HL-60 (cell line): ENCODE measurements at regions not wholly inside any gene's neighbourhood (a gene's known extent, or its start where the extent isn't known, plus 50 kb on each side); places are given as distances from the start of the nearest gene placed in this dataset.

Experiments used
- DNase-seq, 2 experiments: peaks; one replicate each; pipeline ENCODE4 v3.0.0-alpha.2; 2010 to 2020; ENCODE audit warnings: low read depth in 1 of 2, low spot score in 1 of 2
- H3K27ac ChIP-seq: fragments of 250-450 bp; sonication (Bioruptor Pico); replicated peaks from 2 replicates; pipeline ENCODE4 v1.5.1; 2020; ENCODE audit warnings: mild to moderate bottlenecking, moderate library complexity
- H3K27me3 ChIP-seq: fragments of 250-450 bp; sonication (Bioruptor Pico); 2 replicates; pipeline ENCODE4 v1.5.1; 2021; ENCODE audit warnings: mild to moderate bottlenecking, moderate library complexity; ENCODE audit not compliant: insufficient read depth, poor library complexity, severe bottlenecking
- H3K4me3 ChIP-seq: replicated peaks from 2 replicates; pipeline ENCODE4 v1.5.1; 2011; ENCODE audit warnings: mild to moderate bottlenecking, control low read depth, low read length; ENCODE audit not compliant: insufficient read depth
- GABPA ChIP-seq: IDR thresholded peaks from 2 replicates; pipeline ENCODE4 v1.6.1; 2012; ENCODE audit warnings: low read depth
- POLR2AphosphoS5 ChIP-seq: IDR thresholded peaks from 2 replicates; pipeline ENCODE4 v1.6.1; 2012; ENCODE audit warnings: low read depth
- SPI1 ChIP-seq: IDR thresholded peaks from 2 replicates; pipeline ENCODE4 v1.6.1; 2012; ENCODE audit warnings: low read depth, mild to moderate bottlenecking, borderline replicate concordance
- TF ChIP-seq, protein P1 (sequence below): IDR thresholded peaks from 2 replicates; pipeline ENCODE4 v1.6.1; 2012; ENCODE audit warnings: low read depth; ENCODE audit not compliant: insufficient replicate concordance
- TF ChIP-seq, protein P2 (sequence below): IDR thresholded peaks from one replicate; pipeline ENCODE4 v1.5.1; 2011; ENCODE audit warnings: low read length, control low read depth, inconsistent platforms; ENCODE audit not compliant: insufficient read depth

DNA sequence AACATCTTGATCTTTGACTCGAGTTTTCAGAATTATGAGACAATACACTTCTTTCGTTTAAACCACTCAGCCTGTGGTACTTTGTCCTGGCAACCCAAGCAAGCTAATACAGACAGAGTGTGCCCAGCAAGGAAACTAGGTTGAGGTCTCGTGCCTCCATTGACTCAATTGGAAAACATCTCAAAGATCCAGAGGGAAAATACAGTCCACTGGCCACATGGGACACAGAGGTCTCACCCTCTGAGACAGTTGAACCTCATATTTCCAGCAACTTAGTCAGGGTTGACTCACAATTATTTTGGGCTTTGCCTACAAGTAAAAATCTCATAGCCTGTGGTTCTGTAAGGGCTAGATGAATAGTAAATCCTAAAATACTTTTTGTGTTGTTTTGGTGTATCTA lies 631.5 kb downstream of the MTRR start:
- DNase-seq: no peak
- TF ChIP-seq, protein P1, sequence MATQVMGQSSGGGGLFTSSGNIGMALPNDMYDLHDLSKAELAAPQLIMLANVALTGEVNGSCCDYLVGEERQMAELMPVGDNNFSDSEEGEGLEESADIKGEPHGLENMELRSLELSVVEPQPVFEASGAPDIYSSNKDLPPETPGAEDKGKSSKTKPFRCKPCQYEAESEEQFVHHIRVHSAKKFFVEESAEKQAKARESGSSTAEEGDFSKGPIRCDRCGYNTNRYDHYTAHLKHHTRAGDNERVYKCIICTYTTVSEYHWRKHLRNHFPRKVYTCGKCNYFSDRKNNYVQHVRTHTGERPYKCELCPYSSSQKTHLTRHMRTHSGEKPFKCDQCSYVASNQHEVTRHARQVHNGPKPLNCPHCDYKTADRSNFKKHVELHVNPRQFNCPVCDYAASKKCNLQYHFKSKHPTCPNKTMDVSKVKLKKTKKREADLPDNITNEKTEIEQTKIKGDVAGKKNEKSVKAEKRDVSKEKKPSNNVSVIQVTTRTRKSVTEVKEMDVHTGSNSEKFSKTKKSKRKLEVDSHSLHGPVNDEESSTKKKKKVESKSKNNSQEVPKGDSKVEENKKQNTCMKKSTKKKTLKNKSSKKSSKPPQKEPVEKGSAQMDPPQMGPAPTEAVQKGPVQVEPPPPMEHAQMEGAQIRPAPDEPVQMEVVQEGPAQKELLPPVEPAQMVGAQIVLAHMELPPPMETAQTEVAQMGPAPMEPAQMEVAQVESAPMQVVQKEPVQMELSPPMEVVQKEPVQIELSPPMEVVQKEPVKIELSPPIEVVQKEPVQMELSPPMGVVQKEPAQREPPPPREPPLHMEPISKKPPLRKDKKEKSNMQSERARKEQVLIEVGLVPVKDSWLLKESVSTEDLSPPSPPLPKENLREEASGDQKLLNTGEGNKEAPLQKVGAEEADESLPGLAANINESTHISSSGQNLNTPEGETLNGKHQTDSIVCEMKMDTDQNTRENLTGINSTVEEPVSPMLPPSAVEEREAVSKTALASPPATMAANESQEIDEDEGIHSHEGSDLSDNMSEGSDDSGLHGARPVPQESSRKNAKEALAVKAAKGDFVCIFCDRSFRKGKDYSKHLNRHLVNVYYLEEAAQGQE: no peak
- no peak for TF ChIP-seq GABPA
- no peak for TF ChIP-seq SPI1
- TF ChIP-seq POLR2AphosphoS5: no peak
- TF ChIP-seq, protein P2, sequence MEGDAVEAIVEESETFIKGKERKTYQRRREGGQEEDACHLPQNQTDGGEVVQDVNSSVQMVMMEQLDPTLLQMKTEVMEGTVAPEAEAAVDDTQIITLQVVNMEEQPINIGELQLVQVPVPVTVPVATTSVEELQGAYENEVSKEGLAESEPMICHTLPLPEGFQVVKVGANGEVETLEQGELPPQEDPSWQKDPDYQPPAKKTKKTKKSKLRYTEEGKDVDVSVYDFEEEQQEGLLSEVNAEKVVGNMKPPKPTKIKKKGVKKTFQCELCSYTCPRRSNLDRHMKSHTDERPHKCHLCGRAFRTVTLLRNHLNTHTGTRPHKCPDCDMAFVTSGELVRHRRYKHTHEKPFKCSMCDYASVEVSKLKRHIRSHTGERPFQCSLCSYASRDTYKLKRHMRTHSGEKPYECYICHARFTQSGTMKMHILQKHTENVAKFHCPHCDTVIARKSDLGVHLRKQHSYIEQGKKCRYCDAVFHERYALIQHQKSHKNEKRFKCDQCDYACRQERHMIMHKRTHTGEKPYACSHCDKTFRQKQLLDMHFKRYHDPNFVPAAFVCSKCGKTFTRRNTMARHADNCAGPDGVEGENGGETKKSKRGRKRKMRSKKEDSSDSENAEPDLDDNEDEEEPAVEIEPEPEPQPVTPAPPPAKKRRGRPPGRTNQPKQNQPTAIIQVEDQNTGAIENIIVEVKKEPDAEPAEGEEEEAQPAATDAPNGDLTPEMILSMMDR: no peak
- no peak overlapping the region for H3K27ac ChIP-seq

DNA sequence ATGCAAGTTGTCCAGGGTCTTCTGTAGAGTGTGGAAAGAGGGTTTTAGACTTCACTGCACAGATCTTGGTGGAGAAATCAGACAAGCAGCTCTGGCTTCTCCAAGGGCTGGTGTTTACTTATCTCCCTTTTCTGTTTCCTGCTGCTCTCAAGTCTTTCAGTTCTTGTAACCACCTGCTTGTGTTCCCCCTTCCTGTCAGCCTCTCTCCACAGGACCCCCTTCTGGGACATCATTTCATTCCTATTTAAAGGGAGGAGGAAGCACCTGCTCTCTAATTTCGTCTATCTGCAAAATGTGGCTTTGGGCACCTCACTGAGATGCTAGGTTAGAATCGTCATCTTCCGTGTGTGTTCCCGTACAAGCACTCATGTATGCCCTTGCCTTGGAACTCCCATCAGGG lies 636.2 kb downstream of the MTRR start:
- Histone ChIP-seq H3K27ac (no peak overlapping the region), H3K27me3 (no peaks in the 10 kb centered on the region), H3K4me3 (no peak overlapping the region)
- TF ChIP-seq SPI1: no peak
- no peak for DNase-seq

More for the DNA sequence above, 631.5 kb downstream of the MTRR start:
- no peak overlapping the region for H3K4me3 ChIP-seq
- H3K27me3 ChIP-seq: no peaks in the 10 kb centered on the region

DNA sequence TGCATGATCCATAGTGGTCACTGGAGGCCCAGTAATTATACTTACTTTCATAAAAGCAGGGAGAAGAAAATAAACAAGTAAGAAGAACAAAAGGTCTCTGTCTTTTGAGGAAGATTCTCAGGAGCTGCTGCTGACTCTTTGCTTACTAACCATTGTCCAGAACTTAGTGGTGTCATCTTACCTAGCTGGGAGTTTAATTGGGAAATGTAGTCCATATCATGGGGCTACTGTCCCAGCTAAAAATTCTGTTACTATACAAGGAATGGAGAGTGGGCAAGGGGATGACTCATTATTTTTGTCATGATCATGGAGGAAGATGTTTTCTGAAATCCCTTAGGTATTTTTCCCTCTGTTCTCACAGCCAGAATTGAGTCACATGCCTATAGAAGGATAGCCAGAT lies 639.3 kb downstream of the MTRR start:
- H3K27me3 ChIP-seq: no peaks in the 10 kb centered on the region
- no peak overlapping the region for H3K27ac ChIP-seq
- no peak overlapping the region for H3K4me3 ChIP-seq
- no peak for DNase-seq
- TF ChIP-seq POLR2AphosphoS5: no peak
- TF ChIP-seq GABPA: no peak
- TF ChIP-seq, protein P2: no peak
- TF ChIP-seq, protein P1: no peak
- TF ChIP-seq SPI1: no peak

DNA sequence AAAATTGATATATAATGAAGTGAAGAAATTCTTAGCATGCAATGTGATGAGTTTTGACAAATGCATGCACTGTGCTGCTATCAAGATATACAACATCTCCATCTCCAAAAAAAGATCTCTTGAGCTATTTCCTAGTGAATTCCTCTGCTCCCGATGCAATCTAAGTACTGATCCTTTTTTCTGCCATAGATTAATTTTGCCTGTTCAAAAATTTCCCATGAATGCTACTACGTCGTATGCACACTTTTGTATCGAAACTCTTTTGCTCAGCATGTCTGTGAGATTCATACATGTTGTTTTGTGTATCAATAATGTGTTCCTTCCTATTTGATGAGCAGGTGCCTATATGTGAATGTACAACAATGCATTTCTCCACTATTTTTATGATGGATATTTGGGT lies 647.4 kb downstream of the MTRR start:
- TF ChIP-seq GABPA (no peak), SPI1 (no peak), POLR2AphosphoS5 (no peak)
- TF ChIP-seq, protein P2: no peak
- TF ChIP-seq, protein P1: no peak
- Histone ChIP-seq H3K4me3 (no peak overlapping the region), H3K27ac (no peak overlapping the region), H3K27me3 (no peaks in the 10 kb centered on the region)
- no peak for DNase-seq
